ENCODE measurements at regions not wholly inside any gene's neighbourhood (a gene's known extent, or its start where the extent isn't known, plus 50 kb on each side); places are given as distances from the start of the nearest gene placed in this dataset.

DNA sequence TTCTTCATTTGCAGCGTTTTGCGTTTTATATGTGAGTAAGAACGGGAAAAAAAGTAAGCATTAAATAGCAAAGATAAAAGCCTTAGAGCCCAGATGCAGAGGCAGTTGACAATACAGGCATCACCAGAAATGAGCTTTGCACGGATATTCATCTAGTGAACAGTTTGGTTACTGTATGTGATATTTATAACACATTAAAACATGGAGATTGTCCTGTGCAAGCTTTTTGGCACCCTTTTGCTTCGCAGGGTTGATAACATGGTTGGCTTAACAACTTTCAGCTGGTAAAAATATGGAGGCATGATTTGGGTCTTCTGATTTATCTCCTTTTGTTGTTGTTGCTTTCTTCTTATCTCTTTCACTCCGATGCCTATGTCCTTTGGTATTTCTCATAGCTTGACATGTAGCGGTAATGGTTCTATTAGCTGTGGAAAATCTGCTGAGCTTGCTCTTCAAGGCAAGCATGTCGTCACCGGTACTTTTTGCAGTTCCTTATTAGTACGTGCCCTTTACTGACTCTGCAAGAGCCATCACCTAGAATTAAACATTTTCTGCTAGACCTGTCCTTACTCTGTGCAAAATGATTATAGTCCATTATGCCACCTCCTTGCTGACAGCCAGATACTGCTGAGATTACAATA lies 102.9 kb downstream of the PCDH7 start:
- H3K4me1 ChIP-seq (ENCODE audit: insufficient read depth, low read length): peaks cover 11% of the 10 kb centered on the region; the same call in 1 of the 2 replicates
- H3K9ac ChIP-seq (ENCODE audit: low read depth, low read length): no peak overlapping the region

DNA sequence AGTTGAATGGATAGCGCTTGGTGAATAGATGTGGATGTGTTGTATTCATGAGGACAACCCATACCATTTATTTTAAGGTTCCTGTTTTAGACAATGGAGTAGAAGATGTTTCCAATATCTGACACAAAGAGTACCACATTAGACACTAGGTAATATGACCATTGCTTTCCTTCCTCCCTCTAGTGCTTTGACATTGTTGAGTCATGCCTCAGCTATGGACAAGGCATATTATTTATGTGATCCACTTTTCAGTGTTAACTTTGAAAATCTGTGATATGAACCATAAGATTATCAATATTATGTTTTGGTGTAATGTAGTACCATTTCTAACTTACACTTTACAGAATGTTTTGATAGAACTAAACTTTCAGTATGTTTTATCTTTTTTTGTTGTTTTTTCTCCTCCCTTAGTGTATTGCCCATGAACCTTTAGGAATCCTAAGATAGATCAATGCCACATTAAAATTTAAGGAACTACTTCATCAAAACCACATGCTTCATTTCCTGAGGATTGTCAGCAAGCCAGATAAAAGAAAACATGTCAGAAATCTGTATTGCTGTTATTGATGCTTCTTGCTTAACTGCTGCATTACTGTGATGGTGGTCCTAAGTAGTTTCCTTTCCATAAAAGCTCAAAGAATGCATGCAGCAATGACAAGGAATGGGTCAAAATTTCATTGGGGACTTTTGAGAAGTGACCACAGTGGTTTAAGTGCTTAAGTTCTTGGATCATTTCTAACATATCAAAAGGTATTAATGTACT lies 105.0 kb downstream of the PCDH7 start:
- H3K9me3 ChIP-seq (ENCODE audit: control insufficient read depth, insufficient read depth, low read length): no peaks in the 10 kb centered on the region
- H3K9ac ChIP-seq (ENCODE audit: low read depth, low read length): no peak overlapping the region
- H3K4me1 ChIP-seq (ENCODE audit: insufficient read depth, low read length): peaks cover 5% of the 10 kb centered on the region; the same call in 1 of the 2 replicates
- no peaks in the 10 kb centered on the region for H3K36me3 ChIP-seq (ENCODE audit: insufficient read depth, low read length)

More for the DNA sequence above, 102.9 kb downstream of the PCDH7 start:
- Histone ChIP-seq H3K36me3 (ENCODE audit: insufficient read depth, low read length) (no peaks in the 10 kb centered on the region), H3K9me3 (ENCODE audit: control insufficient read depth, insufficient read depth, low read length) (no peaks in the 10 kb centered on the region)

DNA sequence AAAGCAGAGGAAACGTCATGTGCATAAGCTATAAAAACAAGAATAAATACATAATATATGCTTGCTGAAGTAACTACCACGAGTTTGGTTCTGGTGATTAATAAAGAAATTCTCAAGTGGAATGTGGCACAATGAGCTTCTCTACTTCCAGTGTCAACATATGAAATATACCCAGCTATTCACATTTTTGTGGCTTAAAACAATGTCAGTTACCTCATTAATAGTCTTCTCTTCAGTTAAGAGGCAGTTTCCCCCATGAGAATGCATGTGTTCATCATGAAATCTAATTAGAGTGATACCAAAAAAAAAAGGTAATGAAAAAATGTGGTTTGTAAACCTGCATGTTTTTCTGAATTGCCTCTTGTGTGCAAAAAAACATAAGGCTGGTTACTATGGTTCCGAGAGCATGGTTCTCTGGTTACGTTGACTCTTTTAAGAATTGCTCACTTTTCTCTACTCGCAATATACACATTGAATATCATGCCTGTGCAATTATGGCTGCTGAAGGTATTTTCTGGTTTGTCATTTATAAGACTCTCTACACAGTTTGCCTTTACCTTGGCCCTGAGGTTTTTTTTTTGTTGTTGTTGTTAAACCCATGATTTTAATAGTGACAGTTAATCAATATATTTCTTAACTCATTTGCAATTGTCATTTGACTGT lies 108.2 kb downstream of the PCDH7 start:
- H3K9ac ChIP-seq (ENCODE audit: low read depth, low read length): no peak overlapping the region
- no peaks in the 10 kb centered on the region for H3K9me3 ChIP-seq (ENCODE audit: control insufficient read depth, insufficient read depth, low read length)
- H3K4me1 ChIP-seq (ENCODE audit: insufficient read depth, low read length): 0 out of 2 replicates have a peak, but pooled peaks cover 3% of the 10 kb centered on the region
- H3K36me3 ChIP-seq (ENCODE audit: insufficient read depth, low read length): no peaks in the 10 kb centered on the region

DNA sequence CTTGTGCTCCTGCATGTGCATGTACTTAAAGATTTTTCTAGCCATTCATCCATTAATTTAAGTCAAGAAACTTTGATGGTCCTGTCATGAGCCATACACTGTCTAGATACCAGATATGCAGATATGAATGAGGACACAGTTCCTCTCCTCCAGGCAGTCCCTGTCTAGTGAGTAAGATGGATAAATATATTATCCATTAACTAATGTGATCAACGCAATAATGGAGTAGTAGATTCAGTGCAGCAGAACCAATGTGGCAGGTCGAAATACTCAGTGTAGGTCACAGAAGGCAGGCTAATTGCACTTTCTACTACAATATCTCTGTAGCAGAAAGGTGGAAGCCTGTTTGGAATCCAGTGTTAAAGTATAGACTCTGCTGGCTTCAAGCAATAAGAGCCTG lies 112.5 kb downstream of the PCDH7 start:
- no peaks in the 10 kb centered on the region for H3K9me3 ChIP-seq (ENCODE audit: control insufficient read depth, insufficient read depth, low read length)
- H3K9ac ChIP-seq (ENCODE audit: low read depth, low read length): no peak overlapping the region
- peaks cover 15% of the 10 kb centered on the region for H3K4me1 ChIP-seq (ENCODE audit: insufficient read depth, low read length)
- H3K36me3 ChIP-seq (ENCODE audit: insufficient read depth, low read length): no peaks in the 10 kb centered on the region

DNA sequence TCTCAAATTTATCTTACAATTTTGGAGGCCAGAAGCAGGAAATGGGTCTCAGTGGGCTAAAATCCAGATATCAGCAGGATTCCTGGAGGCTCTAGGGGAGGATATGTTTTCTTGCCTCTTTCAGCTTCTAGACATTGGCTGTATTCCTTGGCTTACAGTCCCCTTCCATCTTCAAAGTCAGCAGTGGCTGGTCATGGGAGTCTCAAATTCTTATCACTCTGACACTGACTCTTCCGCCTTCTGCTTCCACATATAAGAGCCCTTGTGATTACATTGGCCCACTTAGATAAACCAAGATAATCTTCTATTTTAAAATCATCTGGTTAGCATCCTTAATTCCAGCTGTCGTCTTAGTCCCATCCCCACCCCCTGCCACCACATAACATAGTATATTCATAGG lies 113.0 kb downstream of the PCDH7 start:
- Histone ChIP-seq H3K36me3 (ENCODE audit: insufficient read depth, low read length) (no peaks in the 10 kb centered on the region), H3K9ac (ENCODE audit: low read depth, low read length) (no peak overlapping the region), H3K9me3 (ENCODE audit: control insufficient read depth, insufficient read depth, low read length) (no peaks in the 10 kb centered on the region), H3K4me1 (ENCODE audit: insufficient read depth, low read length) (peaks cover 15% of the 10 kb centered on the region)

DNA sequence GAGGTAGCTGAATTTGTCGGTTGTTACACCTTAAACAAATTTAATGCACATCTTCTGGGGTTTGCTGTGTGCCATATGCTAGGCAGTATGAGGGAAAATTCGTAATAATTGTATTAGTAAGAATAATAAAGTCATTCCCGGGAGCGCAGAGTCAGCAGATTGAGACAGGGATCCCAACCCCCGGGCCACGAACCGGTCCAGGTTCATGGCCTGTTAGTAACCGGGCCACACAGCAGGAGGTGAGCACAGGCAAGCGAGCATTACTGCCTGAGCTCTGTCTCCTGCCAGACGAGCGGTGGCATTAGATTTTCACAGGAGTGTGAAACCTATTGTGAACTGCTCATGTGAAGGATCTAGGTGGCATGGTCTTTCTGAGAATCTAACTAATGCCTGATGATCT lies 114.9 kb downstream of the PCDH7 start:
- peaks cover 18% of the 10 kb centered on the region for H3K4me1 ChIP-seq (ENCODE audit: insufficient read depth, low read length)
- no peaks in the 10 kb centered on the region for H3K36me3 ChIP-seq (ENCODE audit: insufficient read depth, low read length)
- H3K9ac ChIP-seq (ENCODE audit: low read depth, low read length): no peak overlapping the region
- H3K9me3 ChIP-seq (ENCODE audit: control insufficient read depth, insufficient read depth, low read length): no peaks in the 10 kb centered on the region

DNA sequence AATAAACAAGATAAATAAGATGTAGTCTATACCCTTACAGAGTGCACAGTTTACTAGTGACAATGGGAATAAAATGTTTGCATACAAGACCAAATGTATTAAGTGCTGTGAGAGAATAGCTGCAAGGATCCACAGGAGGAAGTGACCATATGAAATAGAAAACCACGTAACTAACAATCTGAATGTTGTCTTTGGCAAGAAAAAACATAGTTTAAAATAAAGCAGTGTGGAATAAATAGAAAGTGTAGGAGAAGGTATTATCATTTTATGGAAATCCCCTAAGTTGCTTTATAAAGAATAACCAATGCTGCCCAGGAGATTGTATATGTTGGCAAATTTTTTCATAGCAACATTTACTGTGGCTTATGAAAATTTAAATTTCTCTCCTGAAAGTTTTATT lies 116.1 kb downstream of the PCDH7 start:
- no peaks in the 10 kb centered on the region for H3K36me3 ChIP-seq (ENCODE audit: insufficient read depth, low read length)
- H3K9ac ChIP-seq (ENCODE audit: low read depth, low read length): no peak overlapping the region
- H3K9me3 ChIP-seq (ENCODE audit: control insufficient read depth, insufficient read depth, low read length): no peaks in the 10 kb centered on the region
- peaks cover 19% of the 10 kb centered on the region for H3K4me1 ChIP-seq (ENCODE audit: insufficient read depth, low read length)

DNA sequence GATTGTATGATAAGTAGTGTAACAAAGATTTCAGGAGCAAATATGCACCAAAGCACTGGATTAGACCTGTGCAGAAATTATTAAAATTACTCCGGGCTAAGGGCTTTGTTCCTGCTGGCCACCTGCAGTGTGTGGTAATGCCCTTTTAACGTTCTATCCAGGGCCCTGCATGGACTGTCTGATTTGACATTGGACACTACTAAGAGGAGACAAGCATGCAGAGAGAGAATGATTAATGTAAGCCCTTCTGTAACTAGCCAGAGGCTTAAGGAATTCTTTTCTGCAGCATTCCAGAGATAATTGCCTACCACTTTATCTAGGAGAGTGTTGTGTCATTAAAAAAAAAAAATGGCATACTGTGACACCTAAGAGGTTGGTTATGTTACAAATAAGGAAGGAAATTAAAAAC lies 117.0 kb downstream of the PCDH7 start:
- Histone ChIP-seq H3K9me3 (ENCODE audit: control insufficient read depth, insufficient read depth, low read length) (no peaks in the 10 kb centered on the region), H3K9ac (ENCODE audit: low read depth, low read length) (no peak overlapping the region), H3K36me3 (ENCODE audit: insufficient read depth, low read length) (no peaks in the 10 kb centered on the region), H3K4me1 (ENCODE audit: insufficient read depth, low read length) (peaks cover 19% of the 10 kb centered on the region)

DNA sequence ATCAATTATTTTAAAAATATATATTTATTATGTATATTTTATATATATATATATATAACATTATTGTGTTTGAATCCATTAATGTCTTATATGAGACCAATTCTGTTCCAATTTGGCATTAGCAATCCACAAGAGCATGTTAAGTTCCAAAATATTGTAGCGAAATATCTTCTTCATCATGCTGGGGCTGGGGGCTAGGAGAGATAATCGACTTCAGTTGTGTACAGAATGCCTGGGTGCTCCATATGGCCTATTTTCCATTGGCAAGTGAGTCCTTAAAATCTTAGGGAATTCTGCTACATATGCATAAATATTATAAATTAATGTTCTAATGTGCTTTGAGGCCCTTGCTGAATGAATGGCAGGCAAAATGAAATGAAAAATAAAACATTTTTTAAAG lies 117.7 kb downstream of the PCDH7 start:
- Histone ChIP-seq H3K9me3 (ENCODE audit: control insufficient read depth, insufficient read depth, low read length) (no peaks in the 10 kb centered on the region), H3K9ac (ENCODE audit: low read depth, low read length) (no peak overlapping the region), H3K4me1 (ENCODE audit: insufficient read depth, low read length) (peaks cover 19% of the 10 kb centered on the region), H3K36me3 (ENCODE audit: insufficient read depth, low read length) (no peaks in the 10 kb centered on the region)

DNA sequence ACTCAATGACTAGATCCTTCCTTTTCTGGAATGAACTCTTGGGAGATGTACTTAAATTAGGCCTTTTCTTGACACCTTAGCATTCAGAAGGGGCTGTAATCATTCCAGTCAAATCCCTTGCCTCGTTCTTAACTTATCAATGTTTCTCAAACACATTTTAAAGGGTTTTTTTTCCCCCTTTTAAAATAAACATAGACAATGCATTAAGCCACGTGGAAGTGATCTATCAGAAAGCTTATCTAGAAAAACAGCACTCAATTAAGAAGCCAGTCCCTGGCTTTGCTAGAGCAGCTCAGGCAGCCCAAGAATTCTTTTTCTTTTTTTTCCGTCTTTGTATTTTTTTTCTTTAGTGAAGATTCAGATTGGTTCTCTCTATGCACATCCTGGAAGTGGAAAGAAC lies 118.2 kb downstream of the PCDH7 start:
- H3K9ac ChIP-seq (ENCODE audit: low read depth, low read length): no peak overlapping the region
- H3K4me1 ChIP-seq (ENCODE audit: insufficient read depth, low read length): peaks cover 16% of the 10 kb centered on the region
- H3K36me3 ChIP-seq (ENCODE audit: insufficient read depth, low read length): no peaks in the 10 kb centered on the region
- H3K9me3 ChIP-seq (ENCODE audit: control insufficient read depth, insufficient read depth, low read length): no peaks in the 10 kb centered on the region

DNA sequence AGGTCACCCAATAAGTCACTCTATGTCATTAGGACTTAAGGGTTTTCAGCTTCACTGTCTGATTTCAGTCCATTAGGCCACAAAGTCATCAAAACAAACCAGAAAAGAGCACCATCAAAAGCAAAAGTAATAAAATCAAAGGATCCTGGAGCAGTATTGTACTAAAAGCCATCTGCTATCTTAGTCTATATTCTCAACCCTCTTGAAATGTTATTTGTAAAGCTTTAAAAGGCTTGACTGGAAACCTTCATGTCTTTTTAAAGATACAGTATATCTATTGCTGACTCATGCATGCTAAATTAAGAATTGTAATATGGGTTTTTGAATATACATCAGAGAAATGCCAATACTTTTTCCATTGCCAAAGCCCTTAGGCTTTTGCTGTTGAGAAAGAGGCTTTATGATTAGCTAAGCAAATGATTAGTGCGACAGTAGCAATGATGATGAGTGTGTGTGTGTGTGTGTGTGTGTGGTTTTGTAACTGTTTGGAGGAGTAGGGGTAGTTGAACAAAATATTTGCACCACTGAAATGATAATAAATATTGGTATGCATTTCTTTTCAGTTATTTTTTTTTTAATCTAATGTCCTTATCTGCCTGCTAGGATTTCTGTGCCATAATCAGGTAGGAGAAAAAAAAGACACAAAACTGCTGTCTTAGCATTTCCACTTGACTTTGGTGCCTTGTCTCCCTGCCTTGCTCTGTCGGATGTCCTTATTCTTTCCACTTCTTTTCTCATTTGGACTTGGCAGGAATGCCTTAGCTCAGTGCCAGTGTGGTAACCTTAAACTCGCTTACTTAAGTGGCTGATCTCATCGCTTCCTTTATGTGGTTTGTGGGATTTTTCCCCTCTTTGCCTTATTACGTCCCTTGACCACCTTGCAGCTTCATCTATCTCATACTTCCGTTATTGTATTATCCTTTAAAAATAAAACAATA lies 119.7 kb downstream of the PCDH7 start:
- Histone ChIP-seq H3K9ac (ENCODE audit: low read depth, low read length) (no peak overlapping the region), H3K36me3 (ENCODE audit: insufficient read depth, low read length) (no peaks in the 10 kb centered on the region), H3K4me1 (ENCODE audit: insufficient read depth, low read length) (peaks cover 16% of the 10 kb centered on the region), H3K9me3 (ENCODE audit: control insufficient read depth, insufficient read depth, low read length) (no peaks in the 10 kb centered on the region)

DNA sequence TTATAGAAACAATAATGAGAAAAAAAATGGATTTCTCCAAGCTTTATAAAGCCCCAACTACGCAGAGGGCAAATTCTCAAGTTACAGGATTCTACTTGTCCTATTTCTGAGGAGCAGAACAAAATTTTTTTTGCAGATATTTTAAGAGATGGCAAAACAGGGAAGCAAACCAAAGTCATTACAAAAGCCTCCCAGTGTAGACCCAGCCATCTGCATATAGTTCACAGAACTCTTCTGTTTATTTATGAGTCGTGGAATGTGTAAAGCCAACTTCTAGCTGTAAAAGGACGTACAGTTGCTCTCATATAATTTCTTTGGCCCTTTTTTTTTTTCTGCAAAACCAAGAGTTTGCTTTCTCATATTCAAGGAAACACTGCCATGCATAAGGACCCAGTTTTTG lies 120.4 kb downstream of the PCDH7 start:
- H3K9ac ChIP-seq (ENCODE audit: low read depth, low read length): no peak overlapping the region

DNA sequence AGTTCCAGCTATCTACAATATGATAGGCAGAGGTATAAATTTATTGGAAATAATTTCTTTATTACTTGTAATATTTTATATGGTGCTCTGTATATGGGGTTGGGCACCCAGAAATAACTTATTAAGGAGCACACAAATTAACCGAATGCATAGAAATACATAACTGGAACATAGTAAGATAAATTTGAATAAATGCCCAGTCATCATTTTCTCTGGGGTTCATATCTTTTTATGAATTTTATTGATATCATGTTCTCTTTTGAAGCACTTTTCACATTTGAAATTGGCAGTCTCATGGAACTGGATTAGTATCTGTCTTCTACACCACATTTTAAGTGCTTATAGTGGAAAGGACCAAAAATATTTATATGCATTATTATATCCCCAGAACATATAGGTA lies 122.0 kb downstream of the PCDH7 start:
- Histone ChIP-seq H3K36me3 (ENCODE audit: insufficient read depth, low read length) (no peaks in the 10 kb centered on the region), H3K4me1 (ENCODE audit: insufficient read depth, low read length) (peaks cover 10% of the 10 kb centered on the region), H3K9me3 (ENCODE audit: control insufficient read depth, insufficient read depth, low read length) (no peaks in the 10 kb centered on the region), H3K9ac (ENCODE audit: low read depth, low read length) (no peak overlapping the region)

More for the DNA sequence above, 120.4 kb downstream of the PCDH7 start:
- H3K4me1 ChIP-seq (ENCODE audit: insufficient read depth, low read length): peaks cover 12% of the 10 kb centered on the region; the same call in 1 of the 2 replicates
- H3K9me3 ChIP-seq (ENCODE audit: control insufficient read depth, insufficient read depth, low read length): no peaks in the 10 kb centered on the region
- no peaks in the 10 kb centered on the region for H3K36me3 ChIP-seq (ENCODE audit: insufficient read depth, low read length)

DNA sequence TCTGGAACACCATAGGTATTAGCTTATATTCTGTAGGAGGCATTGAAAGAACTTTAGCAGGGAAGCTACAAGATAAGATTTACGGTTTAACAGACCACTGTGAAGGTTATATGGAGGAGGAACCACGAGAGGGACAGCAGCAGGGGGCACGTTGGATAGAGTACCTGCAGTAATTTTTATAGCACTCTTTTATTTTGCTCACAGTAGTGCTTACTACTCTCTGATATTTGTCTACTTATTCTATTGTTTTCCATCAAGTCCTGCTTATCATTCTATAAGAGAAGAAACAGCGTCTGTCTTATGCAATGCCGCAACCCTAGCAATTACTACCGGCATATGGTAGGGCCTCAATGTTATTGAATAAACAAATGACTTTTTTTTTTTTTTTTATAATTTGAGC lies 122.5 kb downstream of the PCDH7 start:
- Histone ChIP-seq H3K9ac (ENCODE audit: low read depth, low read length) (no peak overlapping the region), H3K9me3 (ENCODE audit: control insufficient read depth, insufficient read depth, low read length) (no peaks in the 10 kb centered on the region), H3K4me1 (ENCODE audit: insufficient read depth, low read length) (peaks cover 11% of the 10 kb centered on the region), H3K36me3 (ENCODE audit: insufficient read depth, low read length) (no peaks in the 10 kb centered on the region)

Data from ES-I3 (cell line).